ENCODE measurements at regions not wholly inside any gene's neighbourhood (a gene's known extent, or its start where the extent isn't known, plus 50 kb on each side); places are given as distances from the start of the nearest gene placed in this dataset.

- TF ChIP-seq GABPA (IDR thresholded peaks at IDR 0.05; ENCODE audit: low read depth) (no peak), POLR2AphosphoS5 (IDR thresholded peaks at IDR 0.05; ENCODE audit: low read depth) (no peak)
- TF ChIP-seq, protein P1, sequence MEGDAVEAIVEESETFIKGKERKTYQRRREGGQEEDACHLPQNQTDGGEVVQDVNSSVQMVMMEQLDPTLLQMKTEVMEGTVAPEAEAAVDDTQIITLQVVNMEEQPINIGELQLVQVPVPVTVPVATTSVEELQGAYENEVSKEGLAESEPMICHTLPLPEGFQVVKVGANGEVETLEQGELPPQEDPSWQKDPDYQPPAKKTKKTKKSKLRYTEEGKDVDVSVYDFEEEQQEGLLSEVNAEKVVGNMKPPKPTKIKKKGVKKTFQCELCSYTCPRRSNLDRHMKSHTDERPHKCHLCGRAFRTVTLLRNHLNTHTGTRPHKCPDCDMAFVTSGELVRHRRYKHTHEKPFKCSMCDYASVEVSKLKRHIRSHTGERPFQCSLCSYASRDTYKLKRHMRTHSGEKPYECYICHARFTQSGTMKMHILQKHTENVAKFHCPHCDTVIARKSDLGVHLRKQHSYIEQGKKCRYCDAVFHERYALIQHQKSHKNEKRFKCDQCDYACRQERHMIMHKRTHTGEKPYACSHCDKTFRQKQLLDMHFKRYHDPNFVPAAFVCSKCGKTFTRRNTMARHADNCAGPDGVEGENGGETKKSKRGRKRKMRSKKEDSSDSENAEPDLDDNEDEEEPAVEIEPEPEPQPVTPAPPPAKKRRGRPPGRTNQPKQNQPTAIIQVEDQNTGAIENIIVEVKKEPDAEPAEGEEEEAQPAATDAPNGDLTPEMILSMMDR (IDR thresholded peaks at IDR 0.05; ENCODE audit: insufficient read depth, low read length) = no peak
Measured at GRCh38 chr19:28498404-28498976, 714.5 kb downstream of the UQCRFS1 start.
